Aorta (tissue), 5 donors: ENCODE measurements at regions not wholly inside any gene's neighbourhood (a gene's known extent, or its start where the extent isn't known, plus 50 kb on each side); places are given as distances from the start of the nearest gene placed in this dataset.
"Not testable (repeated sequence)": the region's sequence is repeated elsewhere in the genome, so short reads cannot be mapped to it uniquely, and the experiment has no call there.

Experiments used
- ATAC-seq: fragments of 200-7000 bp; cut with Tn5 transposase; one replicate; pipeline ENCODE4 v1.9.1; 2022; ENCODE audit warnings: moderate library complexity; ENCODE audit not compliant: low FRiP score
- DNase-seq, 2 donors: peaks; one replicate each; pipeline ENCODE4 v3.0.0-alpha.2; 2020
- H3K27ac ChIP-seq, 2 donors: one replicate each; pipeline ENCODE4 v1.5.1; 2013; ENCODE audit warnings: low read length in 2 of 2, mild to moderate bottlenecking in 2 of 2, moderate library complexity in 2 of 2, control low read depth in 1 of 2, inconsistent platforms in 1 of 2, low read depth in 1 of 2
- H3K27me3 ChIP-seq, 2 donors: one replicate each; pipeline ENCODE4 v1.6.1; 2013; ENCODE audit warnings: control low read depth in 1 of 2, low read length in 1 of 2, mild to moderate bottlenecking in 1 of 2, moderate library complexity in 1 of 2; ENCODE audit not compliant: insufficient read depth in 2 of 2, control insufficient read depth in 1 of 2
- H3K36me3 ChIP-seq, 2 donors: one replicate each; pipeline ENCODE4 v1.6.1; 2013; ENCODE audit warnings: control low read depth in 1 of 2, low read length in 1 of 2, mild to moderate bottlenecking in 1 of 2; ENCODE audit not compliant: insufficient read depth in 2 of 2, control insufficient read depth in 1 of 2
- H3K4me1 ChIP-seq, 2 donors: one replicate each; pipeline ENCODE4 v1.6.1; 2013; ENCODE audit warnings: low read length in 2 of 2, control low read depth in 1 of 2, mild to moderate bottlenecking in 1 of 2, moderate library complexity in 1 of 2; ENCODE audit not compliant: insufficient read depth in 2 of 2, control insufficient read depth in 1 of 2
- H3K4me3 ChIP-seq, 2 donors: one replicate each; pipeline ENCODE4 v1.5.1; 2013; ENCODE audit warnings: low read length in 2 of 2, control low read depth in 1 of 2, mild to moderate bottlenecking in 1 of 2
- H3K9me3 ChIP-seq: one replicate; pipeline ENCODE4 v1.6.1; 2013; ENCODE audit warnings: mild to moderate bottlenecking, low read length; ENCODE audit not compliant: control insufficient read depth
- WGBS, 2 donors: extraction: QIAGEN DNeasy Blood & Tissue Kit; methylation state at CpG; one replicate each; pipeline ENCODE4 v1.1.7; 2013; 5-methylcytosine and 5-hydroxymethylcytosine counted together
- intact Hi-C, 2 donors: fragments of 100-400 bp; cut with DNase I; formaldehyde crosslinking; loops; one replicate each; pipeline versions ENCODE4 v1.14.2 to v1.15.0; 2022
- donor health status: healthy with polysubstance abuse.
- donor health status: Bipolar disorder and iron deficiency.
- donor health status: DM: no; HTN: no; CAD: no.
- donor health status: DM: no; HTN: no; CAD: no.
- donor health status: DM: yes; HTN: yes; CAD: no.

DNA sequence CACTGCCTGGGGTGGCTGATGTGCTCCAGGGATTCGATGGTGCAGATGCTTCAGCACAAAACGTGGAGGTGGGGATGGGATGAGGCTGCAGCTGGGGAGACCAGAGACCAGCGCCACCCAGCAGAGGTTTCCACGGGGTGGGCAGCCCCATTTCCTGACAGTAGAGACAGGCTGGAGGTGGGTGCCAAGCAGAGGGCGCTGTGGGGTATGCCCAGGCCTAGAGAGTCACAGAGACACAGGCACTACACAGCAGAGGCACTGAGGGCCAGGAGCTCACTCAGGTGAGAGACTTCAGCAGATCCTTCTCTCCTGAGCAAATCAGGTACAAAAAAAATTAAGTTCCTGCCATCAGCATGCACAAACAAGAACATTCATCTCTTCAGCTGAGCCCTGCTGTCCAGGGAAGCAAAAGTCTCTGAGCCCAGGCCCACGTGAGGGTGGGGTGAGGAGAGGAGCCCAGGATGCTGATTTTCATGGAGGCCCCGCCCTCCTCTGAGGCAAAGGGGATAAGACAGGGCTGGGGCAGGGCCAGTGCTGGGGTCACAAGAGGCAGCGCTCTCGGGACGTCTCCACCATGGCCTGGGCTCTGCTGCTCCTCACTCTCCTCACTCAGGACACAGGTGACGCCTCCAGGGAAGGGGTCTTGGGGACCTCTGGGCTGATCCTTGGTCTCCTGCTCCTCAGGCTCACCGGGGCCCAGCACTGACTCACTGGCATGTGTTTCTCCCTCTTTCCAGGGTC, 53.1 kb downstream of the GGTLC2 start:
- Histone ChIP-seq H3K4me3 (no peak overlapping the region), H3K36me3 (no peaks in the 10 kb centered on the region), H3K27ac (no peak overlapping the region), H3K9me3 (no peaks in the 10 kb centered on the region), H3K27me3 (no peaks in the 10 kb centered on the region), H3K4me1 (no peaks in the 10 kb centered on the region)
- WGBS, 2 donors: 73 to 74% methylated on average over 12 of the region's 12 CpGs
- DNase-seq: no peak
- ATAC-seq: no peak
- intact Hi-C loops: no loop called here

DNA sequence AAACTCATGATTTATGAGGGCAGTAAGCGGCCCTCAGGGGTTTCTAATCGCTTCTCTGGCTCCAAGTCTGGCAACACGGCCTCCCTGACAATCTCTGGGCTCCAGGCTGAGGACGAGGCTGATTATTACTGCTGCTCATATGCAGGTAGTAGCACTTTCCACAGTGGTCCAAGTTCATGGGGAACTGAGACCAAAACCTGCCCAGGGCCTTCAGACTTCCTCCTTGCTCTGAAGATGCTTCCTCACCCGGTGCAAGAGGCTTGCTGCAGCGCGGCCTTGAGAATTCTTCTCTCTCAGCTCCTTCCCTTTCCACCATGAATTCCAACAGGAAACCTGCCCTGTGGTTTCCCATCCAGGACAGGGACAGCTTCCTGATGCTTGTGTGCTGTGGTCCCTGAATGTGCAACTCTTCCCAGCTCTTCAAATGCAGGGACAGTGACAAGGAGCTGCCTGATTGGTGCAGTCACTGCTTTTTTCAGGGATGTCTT, 53.9 kb downstream of the GGTLC2 start:
- intact Hi-C loops: no loop called here
- 71 to 82% methylated on average over 7 of the region's 7 CpGs for WGBS, 2 donors
- no peaks in the 10 kb centered on the region for H3K9me3 ChIP-seq
- no peak for ATAC-seq
- H3K27ac ChIP-seq: no peak overlapping the region
- H3K36me3 ChIP-seq: no peaks in the 10 kb centered on the region
- DNase-seq: no peak
- no peaks in the 10 kb centered on the region for H3K4me1 ChIP-seq
- H3K4me3 ChIP-seq: no peak overlapping the region
- no peaks in the 10 kb centered on the region for H3K27me3 ChIP-seq

DNA sequence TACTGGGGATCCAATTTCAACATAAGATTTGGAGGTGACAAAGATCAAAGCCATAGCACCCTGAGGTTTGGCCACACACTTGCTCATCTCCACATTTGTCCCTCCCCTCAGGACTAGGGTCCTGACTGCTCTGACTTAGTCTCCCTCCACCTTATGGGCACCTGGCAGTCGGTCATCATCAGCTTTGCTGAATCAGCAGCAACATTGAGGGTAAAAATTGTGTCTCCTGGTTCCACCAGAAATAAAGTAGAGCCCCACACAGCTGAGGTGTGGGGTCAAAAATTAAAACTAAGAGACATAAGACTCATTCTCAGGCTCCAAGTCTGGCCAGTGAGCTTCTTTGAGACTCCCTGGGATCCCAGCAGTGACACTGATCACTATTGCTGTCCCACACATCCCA, 56.2 kb downstream of the GGTLC2 start:
- Histone ChIP-seq H3K4me3 (no peak overlapping the region), H3K4me1 (no peaks in the 10 kb centered on the region), H3K9me3 (no peaks in the 10 kb centered on the region), H3K36me3 (no peaks in the 10 kb centered on the region), H3K27ac (no peak overlapping the region), H3K27me3 (no peaks in the 10 kb centered on the region)
- WGBS, 2 donors: 78 to 84% methylated on average over 1 of the region's 1 CpG
- intact Hi-C loops: no loop called here
- ATAC-seq (no peak), DNase-seq (no peak)

DNA sequence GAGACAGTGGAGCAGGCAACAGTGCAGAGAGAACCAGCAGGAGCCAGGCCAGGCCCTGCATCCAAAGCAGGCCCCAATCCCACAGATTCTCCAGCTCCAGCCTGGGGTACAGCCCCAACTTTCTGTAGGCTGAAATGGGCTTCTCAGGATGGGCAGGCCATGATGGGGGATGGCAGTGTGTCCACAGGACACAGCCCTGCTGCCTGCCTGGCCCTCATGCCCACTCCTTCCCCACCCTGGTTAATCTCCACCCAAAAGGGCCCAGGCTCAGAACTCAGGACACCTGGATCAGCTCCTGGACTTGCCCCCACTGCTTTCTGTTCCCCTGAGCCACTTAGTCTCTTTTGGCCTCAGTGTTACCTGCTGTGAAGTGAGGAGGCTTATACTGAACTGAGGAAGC, 57.1 kb downstream of the GGTLC2 start:
- H3K27me3 ChIP-seq, DNase-seq, H3K4me3 ChIP-seq, H3K4me1 ChIP-seq, intact Hi-C loops, H3K36me3 ChIP-seq, H3K9me3 ChIP-seq, H3K27ac ChIP-seq, ATAC-seq: not testable (repeated sequence)

DNA sequence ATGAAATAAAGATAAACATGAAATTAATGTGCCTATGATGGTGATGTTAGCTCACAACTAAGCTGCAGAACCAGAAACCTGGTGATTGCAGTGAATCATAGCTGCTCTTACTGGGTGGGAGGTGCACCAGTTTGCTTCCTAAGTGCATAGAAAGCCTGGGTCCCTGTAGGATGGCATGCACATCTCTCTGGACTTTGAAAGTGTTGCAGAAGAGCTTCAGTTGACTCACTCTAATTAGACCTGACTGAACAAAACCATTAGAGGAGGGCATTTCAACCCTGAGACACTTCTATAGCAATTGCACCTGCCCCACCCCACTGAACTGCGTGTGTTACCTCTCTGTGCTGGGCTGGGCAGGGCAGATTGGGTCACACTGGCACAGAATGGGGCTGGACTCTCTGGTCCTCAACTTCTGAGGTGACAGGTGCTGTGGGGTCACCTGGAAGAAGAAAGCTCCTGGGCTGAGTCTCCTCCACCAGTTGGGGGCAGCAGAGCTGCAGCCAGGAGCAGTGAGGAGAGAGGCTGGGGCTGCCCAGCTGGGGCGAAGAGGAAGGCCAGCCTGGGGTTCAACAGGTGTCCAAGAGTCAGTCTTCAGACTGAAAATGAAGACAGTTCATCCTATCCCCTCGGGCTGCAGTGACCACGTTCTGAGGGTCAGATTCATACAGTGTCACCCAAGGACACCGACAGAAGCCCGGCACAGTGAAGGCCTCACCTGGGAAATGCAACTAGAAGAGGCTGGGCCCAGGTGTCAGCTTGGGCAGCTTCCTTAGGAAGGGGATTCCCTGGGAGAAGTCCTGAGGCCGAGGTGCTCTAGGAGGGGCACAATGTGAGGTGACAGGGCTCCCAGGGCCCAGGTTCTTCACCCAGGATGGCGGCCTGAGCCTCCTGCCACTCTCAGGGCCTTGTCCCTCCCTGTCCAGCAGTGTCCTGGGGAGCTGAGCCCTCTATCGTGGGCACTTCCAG, 58.1 kb downstream of the GGTLC2 start:
- DNase-seq (no peak), ATAC-seq (no peak)
- Histone ChIP-seq H3K4me3 (no peak overlapping the region), H3K9me3 (no peaks in the 10 kb centered on the region), H3K4me1 (no peaks in the 10 kb centered on the region), H3K36me3 (no peaks in the 10 kb centered on the region), H3K27ac (no peak overlapping the region), H3K27me3 (no peaks in the 10 kb centered on the region)
- intact Hi-C loops: no loop called here
- WGBS, 2 donors: 69% methylated on average over 9 of the region's 9 CpGs

DNA sequence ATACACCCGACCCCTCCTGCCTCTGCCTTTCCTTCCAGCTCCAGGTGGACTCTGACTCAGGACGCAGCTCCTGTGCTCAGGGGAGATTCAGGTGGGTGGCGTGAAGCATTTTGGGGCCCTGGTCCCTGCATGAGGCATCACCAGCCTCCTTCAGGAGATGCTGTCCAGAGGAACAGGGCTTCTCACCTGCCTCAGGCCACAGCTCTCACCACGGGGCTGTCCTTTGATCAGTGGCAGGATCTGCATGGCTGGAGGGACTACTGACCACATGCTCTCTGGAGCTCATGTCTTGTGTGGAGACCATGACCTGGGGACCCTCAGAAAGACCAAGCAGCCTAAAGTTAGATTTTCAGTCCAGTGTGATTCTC, 58.8 kb downstream of the GGTLC2 start:
- 75 to 88% methylated on average over 4 of the region's 4 CpGs for WGBS, 2 donors
- Histone ChIP-seq H3K4me1 (no peaks in the 10 kb centered on the region), H3K36me3 (no peaks in the 10 kb centered on the region), H3K27me3 (no peaks in the 10 kb centered on the region), H3K9me3 (no peaks in the 10 kb centered on the region), H3K4me3 (no peak overlapping the region), H3K27ac (no peak overlapping the region)
- no peak for ATAC-seq
- DNase-seq: no peak
- intact Hi-C loops: no loop called here

DNA sequence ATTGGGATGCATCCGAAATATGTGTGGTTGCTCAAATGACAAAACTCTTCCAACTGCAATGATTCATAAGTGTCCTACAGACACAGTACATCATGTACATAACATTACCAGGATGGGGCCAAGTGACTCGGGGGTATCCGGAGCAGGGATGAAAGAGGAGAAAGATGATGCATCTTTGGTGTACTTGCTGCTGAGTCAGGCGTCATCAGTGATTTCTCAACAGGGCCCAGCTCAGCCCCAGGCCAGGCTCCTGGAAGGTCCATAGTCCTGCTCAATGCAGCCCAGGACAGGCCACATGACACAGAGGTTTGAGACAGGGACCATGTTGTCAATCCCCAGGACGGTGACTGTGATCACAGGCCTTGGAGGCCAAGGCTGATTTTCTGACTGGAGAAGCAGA, 59.3 kb downstream of the GGTLC2 start:
- Histone ChIP-seq H3K4me3 (no peak overlapping the region), H3K27ac (no peak overlapping the region), H3K27me3 (no peaks in the 10 kb centered on the region), H3K9me3 (no peaks in the 10 kb centered on the region), H3K36me3 (no peaks in the 10 kb centered on the region), H3K4me1 (no peaks in the 10 kb centered on the region)
- ATAC-seq (no peak), DNase-seq (no peak)
- intact Hi-C loops: no loop called here
- 88 to 89% methylated on average over 5 of the region's 5 CpGs for WGBS, 2 donors

DNA sequence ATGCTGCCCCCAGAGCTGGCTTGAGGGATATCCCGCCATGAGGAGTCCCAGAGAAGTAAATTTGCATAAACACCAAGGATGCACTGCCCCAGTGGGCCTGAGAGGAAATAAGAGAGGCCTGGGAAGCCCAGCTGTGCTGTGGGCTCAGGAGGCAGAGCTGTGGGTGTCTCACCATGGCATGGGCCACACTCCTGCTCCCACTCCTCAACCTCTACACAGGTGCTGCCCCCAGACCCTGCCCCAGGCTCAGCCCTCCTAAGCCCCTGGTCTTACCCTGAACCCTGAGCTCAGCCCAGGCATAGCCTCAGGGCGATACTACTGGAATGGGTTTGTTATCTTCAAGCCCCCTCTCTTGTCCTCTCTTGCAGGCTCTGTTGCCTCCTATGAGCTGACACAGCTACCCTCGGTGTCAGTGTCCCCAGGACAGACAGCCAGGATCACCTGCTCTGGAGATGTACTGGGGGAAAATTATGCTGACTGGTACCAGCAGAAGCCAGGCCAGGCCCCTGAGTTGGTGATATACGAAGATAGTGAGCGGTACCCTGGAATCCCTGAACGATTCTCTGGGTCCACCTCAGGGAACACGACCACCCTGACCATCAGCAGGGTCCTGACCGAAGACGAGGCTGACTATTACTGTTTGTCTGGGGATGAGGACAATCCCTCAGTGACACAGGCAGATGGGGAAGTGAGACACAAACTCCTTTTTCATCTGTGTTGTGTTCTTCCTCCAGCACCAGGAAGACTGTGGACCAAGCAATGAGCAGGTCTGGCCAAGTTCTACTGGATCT, 59.9 kb downstream of the GGTLC2 start:
- ATAC-seq (no peak), DNase-seq (no peak)
- WGBS, 2 donors: 85 to 87% methylated on average over 9 of the region's 9 CpGs
- Histone ChIP-seq H3K36me3 (no peaks in the 10 kb centered on the region), H3K9me3 (no peaks in the 10 kb centered on the region), H3K27ac (no peak overlapping the region), H3K27me3 (no peaks in the 10 kb centered on the region), H3K4me1 (no peaks in the 10 kb centered on the region), H3K4me3 (no peak overlapping the region)
- intact Hi-C loops: no loop called here
